ENCODE measurements at regions not wholly inside any gene's neighbourhood (a gene's known extent, or its start where the extent isn't known, plus 50 kb on each side); places are given as distances from the start of the nearest gene placed in this dataset.

- TF ChIP-seq RERE (CRISPR knock-in tag; IDR thresholded peaks at IDR 0.05; ENCODE audit: borderline replicate concordance) (no peak), GATAD2B (IDR thresholded peaks at IDR 0.05; ENCODE audit: borderline replicate concordance) (no peak), USF2 (CRISPR knock-in tag; IDR thresholded peaks at IDR 0.05) (no peak), KLF6 (CRISPR knock-in tag; IDR thresholded peaks at IDR 0.05; ENCODE audit: borderline replicate concordance) (no peak), ZNF444 (CRISPR knock-in tag; IDR thresholded peaks at IDR 0.05) (no peak)
These were observed 784.5 kb downstream of the TSN start (continued) for GRCh38 chr2:122539920-122540319.

GRCh38 chr2:122542236-122542635, 786.8 kb downstream of the TSN start:
- Histone ChIP-seq H3K9me1 (ENCODE audit: control insufficient read depth, insufficient read depth, low read length) (no peaks in the 10 kb centered on the region), H3K4me2 (ENCODE audit: insufficient read depth, low read length) (no peak overlapping the region), H3K4me1 (replicated peaks in 1 of 2; ENCODE audit: control insufficient read depth in 2 of 2, insufficient read depth in 2 of 2, low read length in 2 of 2) (no peaks in the 10 kb centered on the region), H3K79me2 (ENCODE audit: control insufficient read depth, insufficient read depth, low read length) (no peaks in the 10 kb centered on the region), H3K9ac (ENCODE audit: insufficient read depth in 1 of 2, low read depth in 2 of 2, low read length in 2 of 2) (no peak overlapping the region), H3K27ac (ENCODE audit: extremely low read depth, low read depth, low read length) (no peak overlapping the region), H3K9me3 (replicated peaks; ENCODE audit: control insufficient read depth, insufficient read depth, low read depth, low read length) (no peaks in the 10 kb centered on the region), H3K36me3 (ENCODE audit: control insufficient read depth, insufficient read depth, low read length) (no peaks in the 10 kb centered on the region), H2AFZ (ENCODE audit: low read depth, low read length) (no peak overlapping the region), H3K4me3 (no peak overlapping the region), H3K27me3 (ENCODE audit: control insufficient read depth in 2 of 2, insufficient read depth in 2 of 2, low read length in 2 of 2) (no peaks in the 10 kb centered on the region), H4K20me1 (replicated peaks; ENCODE audit: control insufficient read depth, insufficient read depth, low read length) (no peaks in the 10 kb centered on the region)
- intact Hi-C loops (cut with micrococcal nuclease), result no loop called here
- CTCF ChIA-PET (ENCODE audit: low intra/inter-chr PET ratio), result no interaction called here
- ATAC-seq, result no peak
- no peak for DNase-seq (ENCODE audit: extremely low read depth in 1 of 4, low spot score in 3 of 4)
- POLR2A ChIA-PET, result no interaction called here
- no TSS peak for BruUV-seq (replicated peaks)
- in situ Hi-C loops (cut with MboI), result no loop called here
- 2% methylated on average over 6 of the region's 6 CpGs for WGBS (ENCODE audit: insufficient coverage, low coverage, missing lambda C conversion rate)
- FAIRE-seq, result no peak
- TF ChIP-seq ZNF347 (CRISPR knock-in tag; IDR thresholded peaks at IDR 0.05; ENCODE audit: low read depth) (no peak), SUPT5H (IDR thresholded peaks at IDR 0.05) (no peak), NCOA6 (IDR thresholded peaks at IDR 0.05) (no peak), SLC30A9 (CRISPR knock-in tag; IDR thresholded peaks at IDR 0.05) (no peak), KAT8 (IDR thresholded peaks at IDR 0.05; ENCODE audit: low read depth) (no peak), ZNF57 (CRISPR knock-in tag; IDR thresholded peaks at IDR 0.05) (no peak), NCOA2 (IDR thresholded peaks at IDR 0.05; ENCODE audit: partially characterized antibody in 2 of 2) (no peak), THRAP3 (IDR thresholded peaks at IDR 0.05; ENCODE audit: borderline replicate concordance) (no peak), BCOR (IDR thresholded peaks at IDR 0.05) (no peak), RHOXF2B (CRISPR knock-in tag; conservative IDR thresholded peaks at IDR 0.05) (no peak), KDM5B (IDR thresholded peaks at IDR 0.05; ENCODE audit: insufficient replicate concordance, low read depth, low read length) (no peak), BRF1 (IDR thresholded peaks at IDR 0.05; ENCODE audit: borderline replicate concordance, extremely low read depth, insufficient read length) (no peak), BHLHE40 (IDR thresholded peaks at IDR 0.05; ENCODE audit: low read length) (no peak)
